NCI-H2227 treated with DMSO at 0.1 percent for 48 hours (cell line): ENCODE measurements at regions not wholly inside any gene's neighbourhood (a gene's known extent, or its start where the extent isn't known, plus 50 kb on each side); places are given as distances from the start of the nearest gene placed in this dataset.
"Not testable (repeated sequence)": the region's sequence is repeated elsewhere in the genome, so short reads cannot be mapped to it uniquely, and the experiment has no call there.

Source experiments
- DNase-seq: peaks from one replicate; lab custom pipeline; 2025; lab: John Stamatoyannopoulos, UW

- DNase-seq = no peak
Observed at GRCh38 chr2:107107351-107107750, 221.4 kb upstream of the ST6GAL2 start.

DNA sequence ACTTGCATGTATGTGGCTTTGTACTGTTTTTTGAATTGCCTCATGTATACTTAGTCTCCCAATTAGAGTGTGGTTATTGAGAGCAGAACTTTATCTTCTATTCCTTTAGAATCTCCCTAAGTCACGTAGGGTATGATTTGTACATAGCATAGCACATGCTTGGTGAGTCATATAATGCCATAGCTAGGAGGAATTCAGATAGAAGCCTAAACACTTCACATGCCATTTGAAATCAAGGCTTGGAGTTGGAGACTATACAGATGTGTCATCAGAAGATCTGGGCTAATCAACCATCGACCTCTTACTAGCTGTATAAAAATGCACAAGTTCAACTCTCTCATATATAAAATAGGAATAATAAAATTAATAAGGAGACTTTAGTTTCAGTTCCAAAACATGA, 222.6 kb upstream of the ST6GAL2 start:
- DNase-seq = no peak

DNA sequence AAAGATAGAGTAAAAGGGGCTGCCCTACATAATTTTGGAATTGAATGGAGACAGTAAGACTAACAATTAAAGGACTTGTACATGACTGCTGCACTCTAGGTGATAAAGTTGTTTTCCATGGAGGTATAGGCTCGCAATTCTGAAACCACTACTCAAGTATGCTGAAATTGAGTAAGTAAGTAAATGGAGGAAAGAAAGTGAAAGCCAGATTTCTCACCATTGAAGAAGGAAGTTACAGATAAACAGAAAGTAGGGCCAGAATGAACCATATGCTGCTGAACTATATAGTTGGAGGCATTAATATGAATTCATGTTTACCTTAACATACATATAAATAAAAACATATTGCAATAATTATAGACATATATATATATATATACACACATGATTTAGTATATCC, 225.7 kb upstream of the ST6GAL2 start:
- no peak for DNase-seq

DNA sequence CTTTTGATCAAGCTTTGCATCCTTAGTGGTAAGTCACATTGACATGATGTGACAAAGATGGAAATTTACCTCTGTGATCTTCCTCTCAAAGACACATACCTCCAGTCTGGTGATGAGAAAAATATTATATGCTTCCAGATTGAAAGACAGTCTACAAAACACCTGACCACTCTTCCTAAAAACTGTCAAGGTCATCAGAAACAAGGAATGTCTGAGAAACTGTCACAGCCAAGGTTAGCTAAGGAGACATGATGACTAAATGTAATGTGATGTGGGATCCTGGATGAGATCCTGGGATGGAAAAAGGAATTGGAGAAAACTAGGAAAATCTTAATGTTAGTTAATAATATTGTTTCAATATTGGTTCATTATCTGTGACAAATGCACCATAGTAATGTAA, 226.6 kb upstream of the ST6GAL2 start:
- no peak for DNase-seq

- no peak for DNase-seq
Observed at GRCh38 chr2:107128381-107128780, 242.4 kb upstream of the ST6GAL2 start.

DNA sequence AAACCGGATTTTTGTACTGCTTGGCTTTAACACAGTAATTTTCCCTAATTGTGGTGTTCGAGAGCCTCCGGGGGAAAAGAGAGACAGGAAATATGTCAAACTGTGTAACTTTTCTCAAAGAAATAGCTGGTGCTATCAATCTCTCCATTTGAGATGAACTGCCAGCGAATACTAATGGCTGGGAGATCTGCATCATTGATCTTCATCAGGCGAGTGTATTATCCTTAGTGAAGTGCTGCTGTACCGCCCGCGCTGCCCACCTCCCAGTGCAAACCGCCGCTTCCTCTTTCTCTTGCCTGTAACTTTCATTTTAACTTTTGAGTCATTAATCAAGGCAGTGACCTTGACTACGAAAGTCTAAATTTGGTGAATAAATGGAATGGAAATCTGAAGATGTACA, 246.1 kb upstream of the ST6GAL2 start:
- no peak for DNase-seq

- DNase-seq = no peak
Observed at GRCh38 chr2:107132746-107133145, 246.8 kb upstream of the ST6GAL2 start.

GRCh38 chr2:107133412-107133811, 247.4 kb upstream of the ST6GAL2 start:
- DNase-seq = no peak

DNA sequence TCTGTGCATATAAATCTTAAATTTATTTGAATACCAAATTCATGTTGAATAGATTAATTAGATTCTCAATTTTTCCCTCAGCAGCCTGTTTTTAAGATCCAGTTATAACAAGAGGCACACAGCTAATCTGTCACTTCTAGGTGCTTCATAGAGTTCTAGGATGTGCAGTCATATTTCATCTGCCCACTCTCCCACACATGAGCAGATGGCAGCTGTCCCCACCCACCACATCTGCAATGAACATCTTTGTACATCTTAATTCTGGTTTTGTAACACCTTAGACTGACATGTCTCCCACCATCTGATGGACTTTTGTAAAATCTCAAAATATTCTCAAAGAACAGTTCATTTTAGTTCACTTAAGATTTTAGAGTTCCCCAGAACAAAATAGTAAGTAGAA, 250.8 kb upstream of the ST6GAL2 start:
- no peak for DNase-seq

GRCh38 chr2:107137706-107138105, 251.7 kb upstream of the ST6GAL2 start:
- no peak for DNase-seq

DNA sequence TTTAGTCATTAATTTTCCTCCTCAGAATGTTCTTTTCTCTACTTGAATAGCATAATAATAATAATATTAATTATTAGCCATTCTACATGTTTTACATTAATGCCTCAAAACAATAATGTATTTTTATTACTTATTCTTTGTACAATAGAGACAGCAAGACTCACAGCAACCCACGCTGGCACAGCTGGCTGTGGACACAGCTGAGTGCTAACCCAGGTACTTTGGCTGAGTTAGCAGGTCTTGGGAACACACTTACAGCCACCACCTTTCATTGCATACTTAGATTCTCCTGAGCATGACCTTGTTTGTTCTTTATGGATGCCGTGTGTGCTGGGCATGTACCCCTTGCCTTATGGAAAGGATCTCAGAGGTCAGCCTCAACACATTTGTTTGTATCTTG, 260.2 kb upstream of the ST6GAL2 start:
- DNase-seq = no peak

GRCh38 chr2:107146645-107147044, 260.7 kb upstream of the ST6GAL2 start:
- not testable (repeated sequence) for DNase-seq

- no peak for DNase-seq
Observed at GRCh38 chr2:107148055-107148454, 262.1 kb upstream of the ST6GAL2 start.

GRCh38 chr2:107148496-107148895, 262.5 kb upstream of the ST6GAL2 start:
- DNase-seq = no peak

DNA sequence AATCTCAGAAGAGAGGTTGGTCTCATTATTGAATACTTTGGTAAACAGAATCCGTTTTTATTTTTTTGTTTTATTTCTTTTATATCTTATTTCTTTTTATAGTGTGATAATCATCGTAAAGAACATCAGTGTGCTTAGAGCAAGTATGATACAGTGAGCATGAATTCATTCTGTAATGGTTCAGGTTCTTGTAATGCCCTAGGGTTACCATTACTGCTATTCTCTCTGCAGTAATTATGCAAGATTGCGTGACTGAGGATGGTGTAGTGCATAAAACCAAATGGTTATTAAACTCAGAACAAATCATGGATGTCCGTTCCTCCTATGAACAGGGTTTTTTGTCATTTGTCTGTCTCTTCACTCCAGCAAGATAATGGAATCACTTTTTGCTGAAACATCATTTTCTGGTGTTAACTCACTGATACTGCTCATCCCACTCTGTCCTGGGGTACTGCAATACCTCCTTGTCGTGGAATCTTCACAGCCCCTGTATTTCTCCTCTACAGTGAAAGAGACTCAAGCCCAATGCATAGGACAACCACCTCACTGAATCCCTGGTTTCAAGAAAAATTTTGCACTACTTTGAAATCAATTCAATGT, 274.8 kb upstream of the ST6GAL2 start:
- DNase-seq = no peak

DNA sequence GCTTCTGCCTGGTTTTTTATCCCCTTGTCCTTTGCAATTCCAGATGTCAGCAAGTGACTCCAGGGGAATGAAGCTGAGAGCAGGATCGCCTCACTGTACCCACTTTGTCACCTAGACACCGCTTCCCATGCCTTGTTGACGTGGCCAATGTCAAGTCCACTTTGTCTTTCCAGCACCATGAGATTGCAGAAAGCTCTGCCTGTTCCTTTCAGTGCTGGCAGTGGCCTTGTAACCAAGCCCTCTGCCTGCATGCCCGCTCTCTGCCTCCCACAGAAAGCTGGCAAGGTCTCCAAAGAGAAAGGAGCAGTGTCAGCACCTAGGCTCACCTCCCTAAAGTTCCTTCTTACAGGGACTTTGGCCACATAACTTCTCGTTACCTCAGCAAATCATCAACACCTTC, 282.2 kb upstream of the ST6GAL2 start:
- DNase-seq = no peak

- DNase-seq = no peak
Observed at GRCh38 chr2:107174171-107174570, 288.2 kb upstream of the ST6GAL2 start.

DNA sequence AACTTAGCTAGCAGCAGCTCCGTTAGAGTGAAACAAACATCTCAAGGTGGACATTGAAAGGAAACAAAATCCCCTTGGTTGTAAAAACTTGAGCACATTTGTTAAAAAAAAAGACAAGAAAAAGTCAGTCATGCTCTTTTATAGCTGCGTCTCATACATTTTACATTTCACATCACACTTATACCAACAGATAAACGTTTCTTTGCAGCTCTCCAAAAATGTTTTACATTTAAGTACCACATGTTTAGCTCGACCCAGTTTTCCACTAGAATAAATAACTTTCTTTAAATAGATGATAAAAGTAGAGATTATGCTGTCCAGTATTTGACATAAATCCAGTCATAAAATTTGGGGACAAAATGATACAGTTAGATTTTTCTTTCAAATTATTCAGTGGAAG, 297.0 kb upstream of the ST6GAL2 start:
- DNase-seq = no peak

GRCh38 chr2:107187870-107188269, 301.9 kb upstream of the ST6GAL2 start:
- no peak for DNase-seq

GRCh38 chr2:107195631-107196030, 309.7 kb upstream of the ST6GAL2 start:
- DNase-seq = no peak

DNA sequence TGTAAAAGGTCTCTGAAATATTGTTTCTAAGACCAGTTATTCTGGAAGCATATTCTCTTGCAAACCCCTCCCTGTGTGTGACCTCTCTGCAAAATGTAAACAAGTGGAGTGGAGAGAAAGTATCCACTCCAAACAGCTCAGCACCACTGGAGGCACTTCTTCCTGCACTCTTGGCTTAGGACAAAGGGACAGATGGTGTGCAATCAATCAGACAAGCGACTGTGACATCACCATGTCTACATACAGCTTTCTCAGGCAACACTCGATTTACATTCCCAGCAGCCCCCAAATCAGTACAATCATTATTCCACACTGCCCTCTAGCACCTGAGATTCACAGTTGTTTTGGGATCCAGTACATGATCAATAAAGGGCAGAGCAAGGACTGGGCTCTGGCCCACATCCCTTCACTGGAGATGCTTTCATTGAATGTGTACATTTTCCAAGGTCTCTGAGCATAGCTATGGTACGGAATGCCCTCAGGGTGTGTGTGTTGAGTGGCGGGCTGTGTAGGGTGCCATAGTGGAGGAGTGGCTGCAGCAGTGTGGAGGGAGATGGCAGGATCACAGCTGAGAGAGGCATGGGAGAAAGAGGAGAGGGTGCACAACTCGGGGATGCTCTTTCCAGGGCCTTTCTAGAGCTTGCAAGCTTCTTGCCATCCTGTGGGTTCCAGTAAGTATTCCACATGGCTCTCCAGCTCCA, 311.8 kb upstream of the ST6GAL2 start:
- no peak for DNase-seq

DNA sequence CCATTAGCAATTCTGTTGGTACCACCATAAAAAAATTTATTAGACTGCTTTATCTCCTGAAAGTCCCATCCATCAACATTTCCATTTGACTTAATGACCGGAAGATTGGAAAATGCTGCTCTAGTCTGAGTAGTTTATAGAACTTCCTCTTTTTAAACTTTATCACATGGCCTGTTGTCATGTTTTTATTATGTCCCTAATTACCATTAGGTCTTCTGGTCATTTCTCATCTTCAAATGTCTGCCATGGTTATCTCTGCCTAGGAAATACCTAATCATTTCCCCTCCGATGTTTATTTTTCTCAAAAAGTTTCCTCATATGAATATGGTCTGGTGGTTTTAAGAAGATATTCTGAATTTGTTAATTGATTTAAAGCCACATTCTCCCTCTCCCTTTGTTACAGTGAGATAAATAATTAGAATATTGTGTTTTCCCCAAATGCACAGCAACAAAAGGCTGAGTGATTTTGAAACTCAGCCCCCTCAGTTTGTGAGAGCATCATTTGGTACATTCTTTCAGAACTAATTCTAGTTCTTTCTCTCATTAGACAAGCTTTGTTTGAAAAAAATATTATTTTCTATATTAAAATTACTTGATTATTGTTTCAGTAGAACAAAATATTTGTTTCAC, 317.1 kb upstream of the ST6GAL2 start:
- no peak for DNase-seq
